IPS-20b (cell line): ENCODE measurements at regions not wholly inside any gene's neighbourhood (a gene's known extent, or its start where the extent isn't known, plus 50 kb on each side); places are given as distances from the start of the nearest gene placed in this dataset.
"Not testable (repeated sequence)": the region's sequence is repeated elsewhere in the genome, so short reads cannot be mapped to it uniquely, and the experiment has no call there.

Source experiments
- H3K27ac ChIP-seq: one replicate; pipeline ENCODE4 v1.5.1; 2013; ENCODE audit warnings: low read length
- H3K27me3 ChIP-seq: 2 replicates; pipeline ENCODE4 v1.6.1; 2013; ENCODE audit warnings: mild to moderate bottlenecking, low read length, inconsistent platforms; ENCODE audit not compliant: insufficient read depth
- H3K36me3 ChIP-seq: 2 replicates; pipeline ENCODE4 v1.6.1; 2013; ENCODE audit warnings: low read depth, mild to moderate bottlenecking, inconsistent platforms, low read length, moderate library complexity; ENCODE audit not compliant: insufficient read depth
- H3K4me1 ChIP-seq: 2 replicates; pipeline ENCODE4 v1.6.1; 2013; ENCODE audit warnings: mild to moderate bottlenecking, control low read depth, inconsistent platforms, low read length, moderate library complexity; ENCODE audit not compliant: insufficient read depth
- H3K4me3 ChIP-seq: 2 replicates; pipeline ENCODE4 v1.5.1; 2013; ENCODE audit warnings: mild to moderate bottlenecking, low read length, inconsistent platforms
- H3K9ac ChIP-seq: 2 replicates; pipeline ENCODE4 v1.6.1; 2013; ENCODE audit warnings: low read depth, mild to moderate bottlenecking, inconsistent platforms, low read length, moderate library complexity
- H3K9me3 ChIP-seq: 2 replicates; pipeline ENCODE4 v1.6.1; 2013; ENCODE audit warnings: mild to moderate bottlenecking, low read depth, low read length, inconsistent platforms; ENCODE audit not compliant: insufficient read depth

- Histone ChIP-seq H3K4me1 (peaks cover 24% of the 10 kb centered on the region; the same call in 1 of the 2 replicates), H3K27me3 (no peaks in the 10 kb centered on the region), H3K9ac (no peak overlapping the region), H3K4me3 (no peak overlapping the region), H3K36me3 (no peaks in the 10 kb centered on the region; the same call in 1 of the 2 replicates), H3K27ac (no peak overlapping the region), H3K9me3 (no peaks in the 10 kb centered on the region)
Observed at GRCh38 chr6:14287707-14288106, 170.1 kb downstream of the CD83 start.

- Histone ChIP-seq H3K27ac (no peak overlapping the region), H3K36me3 (no peaks in the 10 kb centered on the region; the same call in 1 of the 2 replicates), H3K4me3 (no peak overlapping the region), H3K9me3 (no peaks in the 10 kb centered on the region), H3K9ac (no peak overlapping the region), H3K4me1 (peaks cover 24% of the 10 kb centered on the region), H3K27me3 (no peaks in the 10 kb centered on the region)
Observed at GRCh38 chr6:14288910-14289309, 171.3 kb downstream of the CD83 start.

- H3K4me3 ChIP-seq: no peak overlapping the region
- no peak overlapping the region for H3K27ac ChIP-seq
- H3K9me3 ChIP-seq: no peaks in the 10 kb centered on the region
- peaks cover 22% of the 10 kb centered on the region for H3K4me1 ChIP-seq
- no peaks in the 10 kb centered on the region for H3K27me3 ChIP-seq
- no peak overlapping the region for H3K9ac ChIP-seq
- H3K36me3 ChIP-seq: no peaks in the 10 kb centered on the region; the same call in 1 of the 2 replicates
Observed at GRCh38 chr6:14290041-14290771, 172.6 kb downstream of the CD83 start.

- peaks cover 25% of the 10 kb centered on the region for H3K4me1 ChIP-seq
- H3K4me3 ChIP-seq: no peak overlapping the region
- no peaks in the 10 kb centered on the region; the same call in 1 of the 2 replicates for H3K36me3 ChIP-seq
- H3K27me3 ChIP-seq: no peaks in the 10 kb centered on the region
- H3K9me3 ChIP-seq: no peaks in the 10 kb centered on the region
- H3K9ac ChIP-seq: no peak overlapping the region
- no peak overlapping the region for H3K27ac ChIP-seq
Observed at GRCh38 chr6:14290772-14291330, 173.3 kb downstream of the CD83 start.

- no peaks in the 10 kb centered on the region; the same call in 1 of the 2 replicates for H3K36me3 ChIP-seq
- H3K4me3 ChIP-seq: no peak overlapping the region
- no peak overlapping the region for H3K27ac ChIP-seq
- no peaks in the 10 kb centered on the region for H3K9me3 ChIP-seq
- no peak overlapping the region for H3K9ac ChIP-seq
- H3K27me3 ChIP-seq: no peaks in the 10 kb centered on the region
- H3K4me1 ChIP-seq: peaks cover 25% of the 10 kb centered on the region
Observed at GRCh38 chr6:14291331-14291730, 173.8 kb downstream of the CD83 start.

- Histone ChIP-seq H3K9me3 (no peaks in the 10 kb centered on the region), H3K36me3 (no peaks in the 10 kb centered on the region; the same call in 1 of the 2 replicates), H3K4me3 (no peak overlapping the region), H3K27me3 (no peaks in the 10 kb centered on the region), H3K4me1 (peaks cover 21% of the 10 kb centered on the region), H3K9ac (no peak overlapping the region), H3K27ac (no peak overlapping the region)
Observed at GRCh38 chr6:14292119-14292518, 174.5 kb downstream of the CD83 start.

GRCh38 chr6:14294270-14294951, 176.8 kb downstream of the CD83 start:
- no peaks in the 10 kb centered on the region for H3K9me3 ChIP-seq
- H3K4me3 ChIP-seq: no peak overlapping the region
- H3K36me3 ChIP-seq: no peaks in the 10 kb centered on the region; the same call in 1 of the 2 replicates
- H3K9ac ChIP-seq: no peak overlapping the region
- H3K4me1 ChIP-seq: peaks cover 21% of the 10 kb centered on the region
- H3K27ac ChIP-seq: no peak overlapping the region
- H3K27me3 ChIP-seq: no peaks in the 10 kb centered on the region

GRCh38 chr6:14296698-14297097, 179.1 kb downstream of the CD83 start:
- not testable (repeated sequence) for H3K27ac ChIP-seq

GRCh38 chr6:14297118-14297517, 179.5 kb downstream of the CD83 start:
- not testable (repeated sequence) for H3K36me3 ChIP-seq, H3K9ac ChIP-seq, H3K4me3 ChIP-seq, H3K9me3 ChIP-seq, H3K27me3 ChIP-seq, H3K27ac ChIP-seq
- peaks cover 12% of the 10 kb centered on the region for H3K4me1 ChIP-seq

More at GRCh38 chr6:14296698-14297097, 179.1 kb downstream of the CD83 start:
- peak overlapping the region; percentile 50; the same call in 1 of the 2 replicates for H3K9ac ChIP-seq
- H3K27me3 ChIP-seq, H3K9me3 ChIP-seq, H3K4me3 ChIP-seq, H3K36me3 ChIP-seq: not testable (repeated sequence)
- peaks cover 12% of the 10 kb centered on the region for H3K4me1 ChIP-seq

- not testable (repeated sequence) for H3K27me3 ChIP-seq, H3K36me3 ChIP-seq, H3K9me3 ChIP-seq, H3K27ac ChIP-seq, H3K4me3 ChIP-seq, H3K9ac ChIP-seq
- H3K4me1 ChIP-seq: peaks cover 12% of the 10 kb centered on the region
Observed at GRCh38 chr6:14300189-14300588, 182.6 kb downstream of the CD83 start.

GRCh38 chr6:14300721-14301120, 183.1 kb downstream of the CD83 start:
- H3K36me3 ChIP-seq, H3K9ac ChIP-seq, H3K4me3 ChIP-seq, H3K27ac ChIP-seq, H3K27me3 ChIP-seq, H3K4me1 ChIP-seq, H3K9me3 ChIP-seq: not testable (repeated sequence)

- H3K9ac ChIP-seq, H3K36me3 ChIP-seq, H3K9me3 ChIP-seq, H3K27ac ChIP-seq, H3K27me3 ChIP-seq, H3K4me3 ChIP-seq, H3K4me1 ChIP-seq: not testable (repeated sequence)
Observed at GRCh38 chr6:14301477-14301876, 183.9 kb downstream of the CD83 start.
